AG09309 (cell line): ENCODE measurements at regions not wholly inside any gene's neighbourhood (a gene's known extent, or its start where the extent isn't known, plus 50 kb on each side); places are given as distances from the start of the nearest gene placed in this dataset.

ENCODE experiments used
- DNase-seq: peaks from one replicate; pipeline ENCODE4 v3.0.0-alpha.2; 2010; ENCODE audit warnings: low read depth
- H3K4me3 ChIP-seq: 2 replicates; pipeline ENCODE4 v1.5.1; 2011; ENCODE audit warnings: mild to moderate bottlenecking, low read depth, low read length, moderate library complexity; ENCODE audit not compliant: control insufficient read depth
- TF ChIP-seq, protein P1 (sequence below): IDR thresholded peaks from 2 replicates; pipeline ENCODE4 v1.5.1; 2011; ENCODE audit warnings: mild to moderate bottlenecking, low read depth, low read length, inconsistent platforms; ENCODE audit not compliant: insufficient read depth, control insufficient read depth; ENCODE audit errors: missing control alignments

DNA sequence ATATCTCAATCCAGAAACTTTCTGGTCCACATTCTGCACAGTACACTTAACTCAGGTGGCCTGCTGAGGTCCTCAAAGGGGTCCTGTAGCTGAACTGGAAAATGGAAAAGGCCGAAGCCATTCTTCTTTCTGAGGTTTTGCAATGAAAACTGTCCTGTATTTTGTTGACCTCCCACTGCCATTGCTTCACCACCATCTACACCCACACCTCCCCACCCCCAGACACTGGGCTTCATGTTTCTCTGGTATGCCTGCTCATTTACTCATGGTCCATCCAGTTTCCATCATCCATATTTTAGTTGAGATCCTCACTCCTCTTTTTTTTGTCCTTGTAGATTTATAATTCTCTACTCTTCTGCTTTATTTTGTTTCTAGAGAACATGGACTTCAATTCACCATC lies 115.7 kb upstream of the SLC24A5 start:
- no peak for DNase-seq
- no peak overlapping the region for H3K4me3 ChIP-seq
- TF ChIP-seq, protein P1, sequence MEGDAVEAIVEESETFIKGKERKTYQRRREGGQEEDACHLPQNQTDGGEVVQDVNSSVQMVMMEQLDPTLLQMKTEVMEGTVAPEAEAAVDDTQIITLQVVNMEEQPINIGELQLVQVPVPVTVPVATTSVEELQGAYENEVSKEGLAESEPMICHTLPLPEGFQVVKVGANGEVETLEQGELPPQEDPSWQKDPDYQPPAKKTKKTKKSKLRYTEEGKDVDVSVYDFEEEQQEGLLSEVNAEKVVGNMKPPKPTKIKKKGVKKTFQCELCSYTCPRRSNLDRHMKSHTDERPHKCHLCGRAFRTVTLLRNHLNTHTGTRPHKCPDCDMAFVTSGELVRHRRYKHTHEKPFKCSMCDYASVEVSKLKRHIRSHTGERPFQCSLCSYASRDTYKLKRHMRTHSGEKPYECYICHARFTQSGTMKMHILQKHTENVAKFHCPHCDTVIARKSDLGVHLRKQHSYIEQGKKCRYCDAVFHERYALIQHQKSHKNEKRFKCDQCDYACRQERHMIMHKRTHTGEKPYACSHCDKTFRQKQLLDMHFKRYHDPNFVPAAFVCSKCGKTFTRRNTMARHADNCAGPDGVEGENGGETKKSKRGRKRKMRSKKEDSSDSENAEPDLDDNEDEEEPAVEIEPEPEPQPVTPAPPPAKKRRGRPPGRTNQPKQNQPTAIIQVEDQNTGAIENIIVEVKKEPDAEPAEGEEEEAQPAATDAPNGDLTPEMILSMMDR = no peak

GRCh38 chr15:48006031-48006511 lies 114.7 kb upstream of the SLC24A5 start:
- TF ChIP-seq, protein P1 = no peak
- H3K4me3 ChIP-seq = no peak overlapping the region
- DNase-seq = no peak

DNA sequence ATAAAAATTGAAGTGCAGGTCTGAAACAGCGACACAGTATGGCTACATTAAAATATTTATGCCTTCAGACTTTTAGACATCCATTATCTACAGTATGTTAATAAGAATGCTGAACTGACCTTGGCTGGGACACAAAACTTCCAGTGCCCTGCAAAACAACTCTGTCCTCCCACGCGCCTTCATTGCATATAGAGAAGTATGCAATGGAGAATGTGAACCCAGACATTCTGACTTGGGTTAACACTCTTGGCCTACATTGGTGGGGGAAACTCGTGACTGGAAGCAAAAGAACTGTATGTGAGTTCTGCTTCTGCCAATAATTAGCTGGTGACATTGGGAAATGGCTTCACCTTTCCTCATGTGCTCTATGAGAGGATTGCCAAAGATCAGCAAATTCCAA lies 110.5 kb upstream of the SLC24A5 start:
- DNase-seq = no peak
- TF ChIP-seq, protein P1 = no peak
- no peak overlapping the region for H3K4me3 ChIP-seq

DNA sequence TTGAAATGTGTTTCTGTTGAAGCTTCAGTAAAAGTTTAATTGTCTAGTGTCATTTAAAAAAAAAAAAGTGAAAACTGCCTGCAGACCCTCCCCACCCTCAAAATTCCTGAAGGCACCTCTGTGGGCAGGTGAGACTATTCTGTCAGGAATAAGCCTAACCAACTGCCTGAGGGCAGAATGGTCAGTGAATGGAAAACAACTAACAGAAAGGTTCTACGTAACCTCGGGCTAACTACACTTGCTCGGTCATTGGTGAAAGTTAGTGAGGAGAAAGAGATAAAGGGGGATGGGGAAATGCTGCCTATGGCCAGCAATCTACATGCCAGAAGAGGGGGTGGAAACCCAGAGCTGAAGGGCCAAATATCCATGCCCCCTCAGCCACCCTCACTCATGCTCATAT lies 108.6 kb upstream of the SLC24A5 start:
- DNase-seq = no peak
- no peak overlapping the region for H3K4me3 ChIP-seq
- TF ChIP-seq, protein P1 = no peak

- no peak for DNase-seq
- H3K4me3 ChIP-seq = no peak overlapping the region
- TF ChIP-seq, protein P1 = no peak
Observed at GRCh38 chr15:48016865-48017264, 103.9 kb upstream of the SLC24A5 start.

- TF ChIP-seq, protein P1 = no peak
- no peak overlapping the region for H3K4me3 ChIP-seq
- DNase-seq = no peak
Observed at GRCh38 chr15:48017747-48018146, 103.0 kb upstream of the SLC24A5 start.

- H3K4me3 ChIP-seq = no peak overlapping the region
- TF ChIP-seq, protein P1 = no peak
- DNase-seq = no peak
Observed at GRCh38 chr15:48020166-48020565, 100.6 kb upstream of the SLC24A5 start.
